GM23248 (cell line): ENCODE measurements at regions not wholly inside any gene's neighbourhood (a gene's known extent, or its start where the extent isn't known, plus 50 kb on each side); places are given as distances from the start of the nearest gene placed in this dataset.

ENCODE experiments used
- DNase-seq: peaks from one replicate; pipeline ENCODE4 v3.0.0-alpha.2; 2015
- H2AFZ ChIP-seq: fragments of 200-600 bp; sonication (generic); 2 replicates; pipeline ENCODE4 v1.6.1; 2016; ENCODE audit warnings: antibody characterized with exemption
- H3F3A ChIP-seq: fragments of 200-600 bp; sonication (generic); 2 replicates; pipeline ENCODE4 v1.6.1; 2016; ENCODE audit warnings: mild to moderate bottlenecking, antibody characterized with exemption, mixed run types; ENCODE audit not compliant: insufficient read depth
- H3K27ac ChIP-seq: fragments of 200-600 bp; sonication (generic); 2 replicates; pipeline ENCODE4 v1.5.1; 2016; ENCODE audit warnings: mild to moderate bottlenecking
- H3K27me3 ChIP-seq: fragments of 200-600 bp; sonication (generic); replicated peaks from 2 replicates; pipeline ENCODE4 v1.6.1; 2016; ENCODE audit warnings: mild to moderate bottlenecking; ENCODE audit not compliant: insufficient read depth
- H3K36me3 ChIP-seq: fragments of 200-600 bp; sonication (generic); 2 replicates; pipeline ENCODE4 v1.6.1; 2016; ENCODE audit warnings: low read depth, mild to moderate bottlenecking
- H3K4me1 ChIP-seq: fragments of 200-600 bp; sonication (generic); 2 replicates; pipeline ENCODE4 v1.6.1; 2016; ENCODE audit warnings: mild to moderate bottlenecking; ENCODE audit not compliant: insufficient read depth
- H3K4me2 ChIP-seq: fragments of 200-600 bp; sonication (generic); one replicate; pipeline ENCODE4 v1.6.1; 2016; ENCODE audit warnings: mild to moderate bottlenecking; ENCODE audit not compliant: unreplicated experiment
- H3K4me3 ChIP-seq: fragments of 200-600 bp; sonication (generic); 2 replicates; pipeline ENCODE4 v1.5.1; 2016; ENCODE audit warnings: mild to moderate bottlenecking
- H3K79me2 ChIP-seq: fragments of 200-600 bp; sonication (generic); 2 replicates; pipeline ENCODE4 v1.6.1; 2016; ENCODE audit warnings: mild to moderate bottlenecking; ENCODE audit not compliant: insufficient read depth
- H3K9ac ChIP-seq: fragments of 200-600 bp; sonication (generic); 2 replicates; pipeline ENCODE4 v1.6.1; 2016; ENCODE audit warnings: mild to moderate bottlenecking
- H3K9me2 ChIP-seq: fragments of 200-600 bp; sonication (generic); 2 replicates; pipeline ENCODE4 v1.6.1; 2016; ENCODE audit warnings: mixed run types, mild to moderate bottlenecking, moderate library complexity; ENCODE audit not compliant: insufficient read depth
- H3K9me3 ChIP-seq: fragments of 200-600 bp; sonication (generic); one replicate; pipeline ENCODE4 v1.6.1; 2017; ENCODE audit warnings: low read depth
- H4K20me1 ChIP-seq: fragments of 200-600 bp; sonication (generic); 2 replicates; pipeline ENCODE4 v1.6.0; 2016; ENCODE audit not compliant: insufficient read depth
- EZH2 ChIP-seq: fragments of 200-600 bp; sonication (generic); IDR thresholded peaks from 2 replicates; pipeline ENCODE4 v1.6.1; 2018; ENCODE audit warnings: antibody characterized with exemption, mild to moderate bottlenecking; ENCODE audit not compliant: insufficient read depth, poor library complexity, severe bottlenecking
- EZH2phosphoT487 ChIP-seq: fragments of 200-600 bp; sonication (generic); IDR thresholded peaks from 2 replicates; pipeline ENCODE4 v1.6.1; 2018; ENCODE audit warnings: antibody characterized with exemption, moderate library complexity, mild to moderate bottlenecking, low read depth; ENCODE audit not compliant: insufficient read depth
- WGBS, 2 experiments: methylation state at CpG; one replicate each; pipeline ENCODE4 v1.1.6; 2015 to 2017; ENCODE audit warnings: low lambda C conversion rate in 2 of 2, low coverage in 1 of 2; ENCODE audit errors: missing lambda C conversion rate in 2 of 2; 5-methylcytosine and 5-hydroxymethylcytosine counted together
- in situ Hi-C: fragments of 300-500 bp; cut with MboI; formaldehyde crosslinking; loops from 2 replicates; pipeline ENCODE4 v1.15.0; 2020

- Histone ChIP-seq H3K79me2 (no peaks in the 10 kb centered on the region), H3K4me2 (no peak overlapping the region), H2AFZ (no peak overlapping the region), H3K36me3 (no peaks in the 10 kb centered on the region), H3K9me3 (no peaks in the 10 kb centered on the region), H3K27ac (no peak overlapping the region), H4K20me1 (no peaks in the 10 kb centered on the region), H3K4me1 (no peaks in the 10 kb centered on the region), H3K27me3 (no peaks in the 10 kb centered on the region), H3K4me3 (no peak overlapping the region), H3K9me2 (no peaks in the 10 kb centered on the region), H3K9ac (no peak overlapping the region), H3F3A (no peaks in the 10 kb centered on the region)
- WGBS, 2 experiments, result 80 to 88% methylated on average over 1 of the region's 1 CpG
- no peak for TF ChIP-seq EZH2
- TF ChIP-seq EZH2phosphoT487, result no peak
- DNase-seq, result peak; percentile 39
- in situ Hi-C loops, result no loop called here
Measured at GRCh38 chr2:195026261-195026660, 630.8 kb upstream of the SLC39A10 start.

- 62 to 64% methylated on average over 4 of the region's 4 CpGs for WGBS, 2 experiments
Measured at GRCh38 chr2:195022508-195022830, 634.6 kb upstream of the SLC39A10 start.

GRCh38 chr2:195021711-195022507 is 635.1 kb upstream of the SLC39A10 start:
- Histone ChIP-seq H2AFZ (no peak overlapping the region), H3K4me1 (no peaks in the 10 kb centered on the region), H3K9me3 (no peaks in the 10 kb centered on the region), H3K4me2 (no peak overlapping the region), H3K36me3 (no peaks in the 10 kb centered on the region), H4K20me1 (no peaks in the 10 kb centered on the region), H3K9ac (no peak overlapping the region), H3K9me2 (no peaks in the 10 kb centered on the region; the same call in 1 of the 2 replicates), H3K27me3 (no peaks in the 10 kb centered on the region), H3K27ac (no peak overlapping the region), H3K4me3 (no peak overlapping the region), H3F3A (no peaks in the 10 kb centered on the region), H3K79me2 (no peaks in the 10 kb centered on the region)
- TF ChIP-seq EZH2phosphoT487 (no peak), EZH2 (no peak)
- in situ Hi-C loops, result no loop called here
- WGBS, 2 experiments, result 57 to 65% methylated on average over 3 of the region's 3 CpGs
- peak; percentile 1 for DNase-seq

More at GRCh38 chr2:195022508-195022830, 634.6 kb upstream of the SLC39A10 start:
- H3K4me3 ChIP-seq, result no peak overlapping the region
- no peaks in the 10 kb centered on the region for H4K20me1 ChIP-seq
- H3K4me2 ChIP-seq, result no peak overlapping the region
- in situ Hi-C loops, result no loop called here
- no peaks in the 10 kb centered on the region for H3K79me2 ChIP-seq
- H3K4me1 ChIP-seq, result no peaks in the 10 kb centered on the region
- no peaks in the 10 kb centered on the region for H3F3A ChIP-seq
- no peak overlapping the region for H3K9ac ChIP-seq
- no peak overlapping the region for H3K27ac ChIP-seq
- TF ChIP-seq EZH2phosphoT487 (no peak), EZH2 (no peak)
- DNase-seq, result no peak
- H3K36me3 ChIP-seq, result no peaks in the 10 kb centered on the region
- no peaks in the 10 kb centered on the region for H3K9me3 ChIP-seq
- H2AFZ ChIP-seq, result no peak overlapping the region
- H3K9me2 ChIP-seq, result no peaks in the 10 kb centered on the region; the same call in 1 of the 2 replicates
- H3K27me3 ChIP-seq, result no peaks in the 10 kb centered on the region

GRCh38 chr2:195018462-195018861 is 638.6 kb upstream of the SLC39A10 start:
- Histone ChIP-seq H3K4me2 (no peak overlapping the region), H4K20me1 (no peaks in the 10 kb centered on the region), H3K27ac (no peak overlapping the region), H3K9ac (no peak overlapping the region), H2AFZ (no peak overlapping the region), H3K4me1 (no peaks in the 10 kb centered on the region), H3K79me2 (no peaks in the 10 kb centered on the region), H3K36me3 (no peaks in the 10 kb centered on the region), H3K9me2 (no peaks in the 10 kb centered on the region; the same call in 1 of the 2 replicates), H3K4me3 (no peak overlapping the region), H3F3A (no peaks in the 10 kb centered on the region), H3K27me3 (no peaks in the 10 kb centered on the region), H3K9me3 (no peaks in the 10 kb centered on the region)
- no peak for TF ChIP-seq EZH2phosphoT487
- TF ChIP-seq EZH2, result no peak
- no peak for DNase-seq
- in situ Hi-C loops, result no loop called here
